Vagina (tissue), 2 donors: ENCODE measurements at regions not wholly inside any gene's neighbourhood (a gene's known extent, or its start where the extent isn't known, plus 50 kb on each side); places are given as distances from the start of the nearest gene placed in this dataset.

Source experiments
- POLR2A ChIP-seq, 2 donors: fragments of 450-650 bp; IDR thresholded peaks; one replicate each; pipeline ENCODE4 v1.6.1; 2017; ENCODE audit warnings: antibody characterized with exemption in 2 of 2, mild to moderate bottlenecking in 2 of 2, moderate library complexity in 2 of 2
- TF ChIP-seq, protein P1 (sequence below), 3 experiments: fragments of 450-650 bp in 2 of 3; fragments of 200-600 bp in 1 of 3; sonication (generic) in 1 of 3; IDR thresholded peaks; one replicate each; pipeline ENCODE4 v1.5.1; 2017 to 2019; ENCODE audit warnings: antibody characterized with exemption in 3 of 3, mild to moderate bottlenecking in 2 of 3, moderate library complexity in 2 of 3

DNA sequence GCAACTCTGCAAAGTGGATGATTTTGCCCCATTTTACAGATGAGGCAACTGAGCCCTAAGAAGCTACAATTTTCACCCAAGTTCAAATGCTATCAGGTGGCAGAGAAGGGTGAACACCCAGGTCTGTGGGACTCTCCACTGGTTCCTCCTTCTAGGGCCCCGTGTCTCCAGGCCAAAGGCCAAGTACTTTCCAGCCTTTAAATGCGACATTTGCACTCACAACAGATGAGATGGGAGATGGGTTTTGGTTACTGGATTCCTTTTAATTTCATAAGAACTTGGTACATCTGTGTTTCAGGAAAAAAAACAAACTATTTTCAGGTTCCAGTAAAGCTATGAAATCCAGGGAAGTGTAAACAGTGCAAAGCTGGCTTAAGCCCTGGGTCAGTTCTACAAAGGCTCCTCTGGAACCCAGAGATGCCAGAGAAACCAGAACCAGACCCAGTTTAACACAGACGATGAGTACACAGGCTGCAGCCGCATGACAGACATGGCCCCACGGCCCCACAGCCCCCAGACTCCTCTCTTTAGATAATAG is 361.7 kb downstream of the ANAPC1 start:
- TF ChIP-seq, protein P1, sequence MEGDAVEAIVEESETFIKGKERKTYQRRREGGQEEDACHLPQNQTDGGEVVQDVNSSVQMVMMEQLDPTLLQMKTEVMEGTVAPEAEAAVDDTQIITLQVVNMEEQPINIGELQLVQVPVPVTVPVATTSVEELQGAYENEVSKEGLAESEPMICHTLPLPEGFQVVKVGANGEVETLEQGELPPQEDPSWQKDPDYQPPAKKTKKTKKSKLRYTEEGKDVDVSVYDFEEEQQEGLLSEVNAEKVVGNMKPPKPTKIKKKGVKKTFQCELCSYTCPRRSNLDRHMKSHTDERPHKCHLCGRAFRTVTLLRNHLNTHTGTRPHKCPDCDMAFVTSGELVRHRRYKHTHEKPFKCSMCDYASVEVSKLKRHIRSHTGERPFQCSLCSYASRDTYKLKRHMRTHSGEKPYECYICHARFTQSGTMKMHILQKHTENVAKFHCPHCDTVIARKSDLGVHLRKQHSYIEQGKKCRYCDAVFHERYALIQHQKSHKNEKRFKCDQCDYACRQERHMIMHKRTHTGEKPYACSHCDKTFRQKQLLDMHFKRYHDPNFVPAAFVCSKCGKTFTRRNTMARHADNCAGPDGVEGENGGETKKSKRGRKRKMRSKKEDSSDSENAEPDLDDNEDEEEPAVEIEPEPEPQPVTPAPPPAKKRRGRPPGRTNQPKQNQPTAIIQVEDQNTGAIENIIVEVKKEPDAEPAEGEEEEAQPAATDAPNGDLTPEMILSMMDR (IDR thresholded peaks at IDR 0.05), result no peak
- TF ChIP-seq POLR2A (IDR thresholded peaks at IDR 0.05), result no peak
